ENCODE measurements at regions not wholly inside any gene's neighbourhood (a gene's known extent, or its start where the extent isn't known, plus 50 kb on each side); places are given as distances from the start of the nearest gene placed in this dataset.
"Not testable (repeated sequence)": the region's sequence is repeated elsewhere in the genome, so short reads cannot be mapped to it uniquely, and the experiment has no call there.

GRCh38 chr7:149704507-149704906 lies 68.9 kb downstream of the ZNF467 start:
- Histone ChIP-seq H3K4me3 (ENCODE audit: low read length) (no peak overlapping the region), H3K36me3 (ENCODE audit: control insufficient read depth, low read length) (no peaks in the 10 kb centered on the region), H3K4me2 (ENCODE audit: low read length) (no peak overlapping the region), H3K9me3 (ENCODE audit: control insufficient read depth, insufficient read depth, low read length) (peaks cover 11% of the 10 kb centered on the region; the same call in 1 of the 2 replicates), H3K4me1 (ENCODE audit: control insufficient read depth, low read length) (peaks cover 13% of the 10 kb centered on the region), H3K9me2 (replicated peaks; ENCODE audit: control insufficient read depth, low read length) (no peaks in the 10 kb centered on the region), H4K20me1 (ENCODE audit: control insufficient read depth, insufficient read depth, low read depth, low read length) (no peaks in the 10 kb centered on the region), H3K27me3 (ENCODE audit: control insufficient read depth, low read length) (no peaks in the 10 kb centered on the region), H3K27ac (ENCODE audit: low read depth, low read length) (no peak overlapping the region), H3F3A (ENCODE audit: control insufficient read depth, insufficient read depth) (no peaks in the 10 kb centered on the region), H3K79me2 (ENCODE audit: control insufficient read depth, low read length) (no peaks in the 10 kb centered on the region)
- TF ChIP-seq CTCF (IDR thresholded peaks at IDR 0.05; ENCODE audit: low read depth, low read length, poor library complexity, severe bottlenecking), result no peak
- no peak for TF ChIP-seq EZH2phosphoT487 (IDR thresholded peaks at IDR 0.05; ENCODE audit: borderline replicate concordance, low read length)

- TF ChIP-seq CTCF (IDR thresholded peaks at IDR 0.05; ENCODE audit: low read depth, low read length, poor library complexity, severe bottlenecking) (no peak), EZH2phosphoT487 (IDR thresholded peaks at IDR 0.05; ENCODE audit: borderline replicate concordance, low read length) (no peak)
- no peak overlapping the region for H3K27ac ChIP-seq (ENCODE audit: low read depth, low read length)
- H3K27me3 ChIP-seq (ENCODE audit: control insufficient read depth, low read length), result 0 out of 2 replicates have a peak, but pooled peaks cover 3% of the 10 kb centered on the region
- H3F3A ChIP-seq (ENCODE audit: control insufficient read depth, insufficient read depth), result no peaks in the 10 kb centered on the region
- no peak overlapping the region for H3K4me3 ChIP-seq (ENCODE audit: low read length)
- peaks cover 16% of the 10 kb centered on the region for H3K9me3 ChIP-seq (ENCODE audit: control insufficient read depth, insufficient read depth, low read length)
- no peaks in the 10 kb centered on the region for H3K9me2 ChIP-seq (replicated peaks; ENCODE audit: control insufficient read depth, low read length)
- no peaks in the 10 kb centered on the region for H3K79me2 ChIP-seq (ENCODE audit: control insufficient read depth, low read length)
- H3K4me2 ChIP-seq (ENCODE audit: low read length), result no peak overlapping the region
- H3K4me1 ChIP-seq (ENCODE audit: control insufficient read depth, low read length), result peaks cover 13% of the 10 kb centered on the region
- no peaks in the 10 kb centered on the region for H4K20me1 ChIP-seq (ENCODE audit: control insufficient read depth, insufficient read depth, low read depth, low read length)
- H3K36me3 ChIP-seq (ENCODE audit: control insufficient read depth, low read length), result no peaks in the 10 kb centered on the region
These were observed 70.2 kb downstream of the ZNF467 start for GRCh38 chr7:149703044-149703650.

- H3F3A ChIP-seq (ENCODE audit: control insufficient read depth, insufficient read depth), result no peaks in the 10 kb centered on the region
- no peak overlapping the region for H3K4me2 ChIP-seq (ENCODE audit: low read length)
- H3K9me3 ChIP-seq (ENCODE audit: control insufficient read depth, insufficient read depth, low read length), result peaks cover 20% of the 10 kb centered on the region
- TF ChIP-seq EZH2phosphoT487 (IDR thresholded peaks at IDR 0.05; ENCODE audit: borderline replicate concordance, low read length) (no peak), CTCF (IDR thresholded peaks at IDR 0.05; ENCODE audit: low read depth, low read length, poor library complexity, severe bottlenecking) (no peak)
- no peak overlapping the region for H3K4me3 ChIP-seq (ENCODE audit: low read length)
- H4K20me1 ChIP-seq (ENCODE audit: control insufficient read depth, insufficient read depth, low read depth, low read length), result no peaks in the 10 kb centered on the region
- H3K4me1 ChIP-seq (ENCODE audit: control insufficient read depth, low read length), result peaks cover 5% of the 10 kb centered on the region
- H3K27me3 ChIP-seq (ENCODE audit: control insufficient read depth, low read length), result peaks cover 5% of the 10 kb centered on the region; the same call in 1 of the 2 replicates
- H3K9me2 ChIP-seq (replicated peaks; ENCODE audit: control insufficient read depth, low read length), result no peaks in the 10 kb centered on the region
- H3K36me3 ChIP-seq (ENCODE audit: control insufficient read depth, low read length), result no peaks in the 10 kb centered on the region
- no peak overlapping the region for H3K27ac ChIP-seq (ENCODE audit: low read depth, low read length)
- no peaks in the 10 kb centered on the region for H3K79me2 ChIP-seq (ENCODE audit: control insufficient read depth, low read length)
These were observed 71.7 kb downstream of the ZNF467 start for GRCh38 chr7:149701495-149702240.

GRCh38 chr7:149697767-149698166 lies 75.6 kb downstream of the ZNF467 start:
- not testable (repeated sequence) for H4K20me1 ChIP-seq (ENCODE audit: control insufficient read depth, insufficient read depth, low read depth, low read length); H3K36me3 ChIP-seq (ENCODE audit: control insufficient read depth, low read length); H3K79me2 ChIP-seq (ENCODE audit: control insufficient read depth, low read length); H3K4me1 ChIP-seq (ENCODE audit: control insufficient read depth, low read length); H3F3A ChIP-seq (ENCODE audit: control insufficient read depth, insufficient read depth); H3K9me2 ChIP-seq (replicated peaks; ENCODE audit: control insufficient read depth, low read length); H3K27ac ChIP-seq (ENCODE audit: low read depth, low read length); H3K4me2 ChIP-seq (ENCODE audit: low read length); H3K4me3 ChIP-seq (ENCODE audit: low read length)
- peaks cover 20% of the 10 kb centered on the region for H3K9me3 ChIP-seq (ENCODE audit: control insufficient read depth, insufficient read depth, low read length)
- peaks cover 12% of the 10 kb centered on the region for H3K27me3 ChIP-seq (ENCODE audit: control insufficient read depth, low read length)
